MV-4-11 (cell line): ENCODE measurements at regions not wholly inside any gene's neighbourhood (a gene's known extent, or its start where the extent isn't known, plus 50 kb on each side); places are given as distances from the start of the nearest gene placed in this dataset.

Experiments
- DNase-seq: peaks from one replicate; lab custom pipeline; 2025; lab: John Stamatoyannopoulos, UW

DNA sequence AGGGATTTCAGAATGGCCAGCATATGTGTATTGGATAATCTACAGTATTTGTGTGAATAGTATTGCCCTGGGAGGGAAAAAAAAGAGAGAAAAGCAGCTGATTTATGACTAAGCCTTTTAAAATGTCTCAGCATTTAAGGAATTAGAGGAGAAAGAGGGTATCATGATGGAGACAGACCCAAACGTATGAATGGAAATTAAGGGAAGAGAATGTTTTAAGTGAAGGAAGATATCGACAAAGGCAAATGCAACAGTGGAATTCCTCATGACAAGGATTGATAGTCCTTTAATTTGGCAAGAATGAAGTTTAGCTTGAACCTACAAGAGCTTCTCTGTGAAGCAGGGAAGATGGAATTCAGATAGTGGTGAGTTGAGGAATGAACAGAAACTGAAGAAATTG lies 367.3 kb upstream of the POU3F2 start:
- DNase-seq, result no peak

DNA sequence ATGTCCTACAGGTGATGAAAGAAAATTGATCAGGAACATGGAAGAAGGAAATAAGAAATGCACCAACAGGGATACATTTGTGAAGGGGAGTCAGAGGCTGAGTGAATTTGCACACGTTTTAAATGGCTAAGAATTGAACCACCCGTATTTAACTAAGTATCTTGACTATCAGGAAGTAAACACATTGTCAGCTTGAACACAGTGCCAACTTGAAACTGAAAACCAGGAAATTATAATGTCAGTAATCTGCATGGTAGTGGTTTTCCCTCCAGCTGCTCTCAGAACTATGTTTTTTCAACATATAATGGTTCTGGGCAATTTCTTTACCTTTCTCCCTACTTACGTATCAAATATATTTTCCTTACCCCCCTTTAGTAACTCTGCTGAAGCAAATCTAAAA lies 366.5 kb upstream of the POU3F2 start:
- no peak for DNase-seq

DNA sequence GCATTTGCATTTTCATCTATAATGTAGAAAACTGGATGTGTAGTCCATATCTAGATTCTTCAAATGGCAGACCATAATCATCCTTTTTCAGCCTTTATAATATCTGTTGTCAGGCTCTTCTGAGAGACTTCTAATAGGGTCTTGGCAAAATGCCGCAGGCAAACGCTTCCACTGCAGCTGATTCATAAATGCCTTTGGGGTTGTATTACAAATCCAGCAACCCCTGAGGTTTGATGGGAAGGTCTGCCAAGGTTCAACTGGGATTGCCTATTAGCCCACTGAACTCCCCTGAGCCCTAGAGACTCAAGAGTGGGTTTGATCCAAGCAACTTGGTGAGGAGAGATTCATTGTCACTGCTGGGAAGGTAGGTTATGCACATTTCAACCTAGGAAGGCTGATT lies 365.2 kb upstream of the POU3F2 start:
- DNase-seq, result no peak

DNA sequence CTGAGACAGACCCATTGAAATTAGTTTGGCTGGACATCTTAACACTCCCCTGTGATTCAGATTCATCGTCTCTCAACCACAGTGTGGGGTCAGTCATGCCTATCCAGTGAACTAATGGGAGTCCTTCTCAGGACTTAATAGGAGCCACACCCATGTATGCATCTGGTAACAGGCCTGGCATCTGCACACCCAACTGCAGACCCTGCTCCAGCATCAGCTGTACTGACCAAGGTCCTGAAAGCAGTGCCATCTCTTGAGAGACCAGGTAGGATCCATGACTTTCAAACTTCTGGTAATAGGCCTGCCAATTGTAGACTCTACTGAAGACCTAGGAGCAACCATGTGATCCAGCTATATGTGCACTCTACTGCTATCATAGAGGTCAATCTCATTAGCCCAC lies 363.6 kb upstream of the POU3F2 start:
- no peak for DNase-seq

DNA sequence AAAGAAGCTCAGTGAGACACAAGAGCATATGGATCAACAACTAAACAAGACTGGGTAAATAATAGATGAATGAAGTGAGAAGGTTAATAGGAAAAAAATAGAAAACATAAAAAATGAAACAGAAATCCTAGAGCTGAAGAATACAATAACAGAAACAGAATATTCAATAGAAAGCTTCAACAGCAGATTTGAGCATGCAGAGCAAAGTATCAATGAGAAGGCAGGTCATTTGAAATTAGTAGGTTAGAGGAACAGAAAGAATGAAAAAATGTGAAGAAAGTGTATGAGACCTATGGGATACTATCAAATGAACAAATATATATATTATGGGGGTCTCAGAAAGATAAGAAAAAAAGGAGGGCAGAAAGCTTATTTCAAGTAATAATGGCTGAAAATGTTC lies 362.9 kb upstream of the POU3F2 start:
- DNase-seq, result no peak

DNA sequence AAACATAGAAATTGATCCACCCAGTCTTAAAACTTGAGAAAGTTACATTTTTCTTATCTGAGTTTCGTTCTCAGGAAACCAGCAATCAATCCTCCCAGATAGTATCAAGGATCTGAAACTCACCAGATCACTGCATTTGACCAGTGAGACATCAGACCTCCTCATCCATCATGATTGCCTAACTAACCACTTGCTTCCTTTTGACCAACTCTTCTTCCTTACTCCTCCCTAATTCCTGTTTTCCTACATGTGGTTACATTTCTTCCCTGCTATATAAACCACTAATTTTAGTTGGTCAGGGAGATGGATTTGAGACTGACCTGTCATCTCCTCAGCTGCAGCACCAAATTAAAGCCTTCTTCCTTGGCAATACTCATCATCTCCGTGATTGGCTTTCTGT lies 357.1 kb upstream of the POU3F2 start:
- DNase-seq, result peak; percentile 75

DNA sequence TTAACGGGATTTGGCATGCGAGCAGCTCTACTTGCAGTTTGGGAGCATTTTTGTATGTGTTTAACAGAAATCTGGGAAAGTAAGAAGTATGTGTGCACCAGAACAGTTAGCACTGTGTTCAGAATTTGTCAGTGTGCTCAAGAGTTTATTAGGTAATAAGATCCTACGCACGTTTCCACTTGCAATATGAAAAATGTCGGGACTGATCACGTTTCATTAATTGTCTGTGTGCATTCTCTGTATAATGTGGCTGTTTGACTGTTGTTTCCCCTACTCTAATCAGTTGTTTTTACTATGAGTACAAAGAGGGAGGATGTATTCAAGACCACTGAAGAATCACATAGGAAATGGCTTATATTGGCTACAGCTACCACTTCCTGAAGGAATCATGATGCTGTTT lies 349.7 kb upstream of the POU3F2 start:
- no peak for DNase-seq

DNA sequence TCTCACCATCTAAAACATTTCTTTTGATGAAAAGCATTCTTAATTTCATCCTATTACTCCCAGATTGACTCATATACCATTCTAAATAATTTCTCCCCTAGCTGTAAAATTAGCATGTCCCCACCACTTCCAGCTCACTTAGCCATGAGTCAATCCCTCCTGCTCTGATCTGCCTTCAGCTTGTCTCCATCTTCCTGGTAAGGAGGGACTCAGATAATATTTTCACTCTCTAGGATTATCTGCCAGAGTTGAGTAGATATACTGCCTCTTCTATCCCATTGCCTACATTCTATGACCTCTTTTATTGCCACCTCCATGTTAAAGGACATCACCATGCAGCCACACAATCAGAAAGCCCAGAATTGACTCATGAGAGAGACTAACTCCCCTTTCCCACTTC lies 348.8 kb upstream of the POU3F2 start:
- no peak for DNase-seq

DNA sequence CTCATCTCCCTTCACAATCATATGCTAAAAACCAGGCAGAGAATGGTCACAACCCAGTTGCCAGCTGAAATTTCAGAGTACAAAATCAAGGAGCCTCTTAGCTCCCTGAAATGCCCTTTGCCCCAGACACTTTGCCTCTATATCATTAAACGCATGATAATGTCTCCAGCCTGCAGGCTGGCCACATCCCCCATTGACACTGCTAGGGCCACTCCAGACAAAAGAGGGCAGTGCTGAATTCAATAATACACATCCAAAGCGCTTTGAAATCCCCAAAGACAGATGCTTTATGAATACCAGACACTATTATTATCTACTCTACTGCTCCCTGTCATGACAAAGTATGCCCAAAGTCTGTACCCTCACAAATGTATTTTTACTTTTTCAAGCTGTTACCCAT lies 348.3 kb upstream of the POU3F2 start:
- DNase-seq, result no peak

DNA sequence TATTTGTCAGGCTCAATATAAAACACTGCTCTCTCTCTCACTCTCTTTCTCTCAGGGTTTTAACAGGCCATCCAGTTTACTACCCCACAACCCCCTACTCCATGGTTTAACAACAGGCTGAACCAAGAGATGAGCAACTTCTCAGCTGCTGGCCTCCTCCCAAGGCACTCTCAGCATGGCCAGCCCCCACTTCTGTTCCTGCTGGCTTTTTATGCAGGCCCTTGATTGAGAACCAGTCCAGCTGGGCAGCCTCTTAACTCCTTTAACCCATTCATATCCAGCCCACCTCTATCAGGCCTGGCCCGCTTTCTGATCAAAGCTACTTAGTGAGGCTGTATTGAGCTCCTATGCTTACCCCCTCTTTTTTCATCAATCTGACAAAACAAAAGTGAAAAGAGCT lies 346.8 kb upstream of the POU3F2 start:
- no peak for DNase-seq

DNA sequence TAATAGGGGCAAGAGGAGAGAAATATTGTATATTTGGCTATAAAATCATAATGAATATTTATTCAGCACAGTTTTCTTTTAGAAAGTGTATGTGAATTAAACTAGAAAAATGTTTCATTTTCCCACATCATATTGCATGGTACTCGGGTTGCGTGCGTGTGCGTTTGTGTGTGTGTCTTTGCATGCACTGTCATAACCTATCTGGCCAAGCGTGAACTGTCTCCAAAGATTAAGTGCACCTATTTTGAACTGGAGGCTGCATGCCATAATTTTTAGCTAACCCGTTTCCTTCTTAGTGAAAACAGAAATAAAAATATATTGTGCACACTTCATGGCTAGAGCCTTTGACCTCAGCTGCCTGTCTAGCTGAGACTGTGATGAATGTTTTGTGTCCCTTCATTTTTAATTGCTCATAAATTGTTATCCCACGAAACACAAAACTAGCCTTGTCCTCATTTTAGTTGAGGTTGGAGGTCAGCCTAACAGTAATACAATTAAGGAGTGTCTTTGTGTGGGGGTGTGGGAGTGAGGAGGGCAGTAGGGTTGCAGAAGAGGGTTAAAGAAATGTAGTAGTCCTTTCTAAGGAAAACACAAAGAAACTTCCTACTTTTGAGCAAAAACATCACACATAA lies 336.1 kb upstream of the POU3F2 start:
- DNase-seq, result no peak

DNA sequence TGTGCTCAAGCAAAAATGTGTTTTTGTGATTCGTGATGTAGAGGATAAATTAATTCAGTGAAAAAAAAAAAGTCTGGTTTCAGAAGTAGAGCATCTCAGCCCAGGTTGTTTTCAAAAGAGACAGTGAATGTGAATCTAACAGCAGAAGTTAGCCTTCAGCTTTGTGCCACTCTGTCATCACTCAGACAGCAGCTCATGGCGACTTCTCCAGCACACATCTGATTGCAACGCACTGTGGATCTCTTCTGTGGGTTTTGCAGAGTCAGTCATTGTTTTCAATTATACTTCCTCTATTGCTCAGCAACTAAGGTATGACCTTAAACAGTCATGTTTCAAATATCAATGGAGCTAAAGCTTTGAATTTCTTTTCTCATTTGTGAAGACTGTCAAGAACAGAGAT lies 335.5 kb upstream of the POU3F2 start:
- peak; percentile 23 for DNase-seq

DNA sequence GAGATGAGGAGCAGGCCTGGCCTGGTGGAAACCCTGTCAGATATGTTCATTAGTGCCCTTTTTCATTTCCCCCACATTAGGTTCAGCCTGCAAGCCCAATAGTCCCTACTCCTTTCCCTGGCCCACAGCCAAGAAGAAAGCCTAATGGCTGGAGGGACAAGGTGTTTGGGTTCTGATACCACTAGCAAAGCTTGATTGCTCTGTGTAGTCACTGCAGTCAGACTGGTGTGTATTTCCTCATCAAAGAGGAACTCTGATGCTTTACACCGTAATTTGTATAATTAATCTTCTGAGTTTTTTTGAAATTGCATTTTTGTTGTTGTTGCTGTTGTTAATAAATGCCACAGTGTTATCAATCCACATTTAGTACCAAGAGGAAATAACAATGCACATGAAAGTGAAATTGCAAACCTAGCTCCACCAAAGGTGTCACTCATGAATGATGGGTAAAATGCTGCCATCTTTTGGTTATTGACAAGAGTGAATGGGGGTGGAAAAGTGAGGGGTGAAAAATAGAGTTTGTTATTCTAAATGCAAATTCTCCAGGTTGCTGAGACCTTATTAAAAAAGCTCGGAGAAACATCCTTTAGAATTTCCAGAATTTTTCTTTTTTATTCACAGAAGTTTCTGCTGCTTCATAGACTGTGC lies 320.2 kb upstream of the POU3F2 start:
- DNase-seq, result no peak

DNA sequence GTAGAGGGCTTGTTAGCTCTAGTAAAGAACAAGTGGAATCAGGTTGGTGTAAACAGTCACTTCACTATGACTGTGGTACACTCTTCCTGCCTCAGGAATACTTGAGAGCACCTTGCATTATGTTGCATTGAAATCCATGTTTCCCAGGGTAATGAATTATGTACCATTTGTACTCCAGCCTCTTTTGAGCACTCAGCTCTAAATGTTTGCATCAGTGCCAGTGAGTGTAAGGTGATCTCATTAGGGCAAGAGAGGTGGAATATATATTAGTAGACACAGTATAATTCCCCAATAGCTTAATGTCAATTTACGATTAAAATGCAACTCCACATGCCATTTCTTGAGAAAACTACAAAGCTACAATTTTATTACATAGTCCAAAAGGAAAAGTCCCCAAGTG lies 319.6 kb upstream of the POU3F2 start:
- no peak for DNase-seq

DNA sequence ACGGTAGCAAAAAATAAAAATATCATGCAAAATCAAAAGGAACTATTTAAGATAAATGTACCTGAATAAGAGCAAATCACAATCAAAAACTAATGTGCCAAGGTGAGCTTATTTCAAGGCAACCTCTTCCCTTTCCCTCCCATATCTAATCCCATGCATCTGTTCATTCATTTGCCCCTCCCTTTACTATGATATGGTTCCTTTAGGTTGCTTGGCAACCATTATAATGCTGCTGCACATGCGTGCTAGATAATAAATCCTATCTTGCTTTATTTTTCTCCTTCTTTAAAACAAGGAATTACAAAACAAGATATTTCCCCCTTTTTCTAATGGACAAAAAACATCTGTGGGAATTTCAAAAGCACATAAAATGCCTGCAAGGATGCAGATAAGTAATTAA lies 318.2 kb upstream of the POU3F2 start:
- no peak for DNase-seq

DNA sequence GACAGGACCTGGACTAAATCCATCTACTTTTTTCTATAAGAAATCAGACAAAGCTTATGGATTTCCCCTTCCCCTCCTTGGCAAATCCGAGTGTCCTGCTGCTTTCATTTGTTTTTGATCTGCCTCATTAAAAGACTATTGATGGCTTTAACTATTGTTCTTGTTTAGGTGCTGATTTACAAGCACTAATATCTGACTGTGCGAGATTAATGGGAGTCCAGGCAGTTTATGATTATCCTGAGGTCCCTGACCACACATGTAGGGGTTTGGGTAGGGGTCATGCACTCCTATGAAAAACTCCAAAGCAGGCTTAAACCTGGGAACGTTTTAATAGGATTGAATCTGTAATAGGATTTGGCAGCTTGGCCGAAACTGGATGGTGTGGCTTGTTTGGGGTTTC lies 317.5 kb upstream of the POU3F2 start:
- DNase-seq, result no peak

DNA sequence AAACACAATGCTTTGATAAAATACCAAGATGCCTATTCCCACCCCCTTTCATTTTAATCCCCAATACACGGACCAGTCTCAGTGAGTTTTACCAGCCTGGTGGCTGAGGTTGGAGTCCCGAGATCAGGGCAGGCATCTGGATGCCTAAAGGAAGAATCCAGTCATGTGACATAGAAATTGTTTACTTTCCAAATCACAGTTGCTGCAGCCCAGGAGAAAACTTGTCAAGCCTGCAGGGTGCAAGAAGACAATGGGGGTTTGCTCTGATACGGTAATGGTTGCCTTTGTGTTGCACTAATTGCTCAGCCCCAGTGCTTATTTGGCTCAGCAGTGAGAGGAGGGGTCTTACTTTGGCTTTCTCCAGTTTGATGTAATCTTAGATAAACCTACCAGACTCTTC lies 308.5 kb upstream of the POU3F2 start:
- DNase-seq, result no peak

DNA sequence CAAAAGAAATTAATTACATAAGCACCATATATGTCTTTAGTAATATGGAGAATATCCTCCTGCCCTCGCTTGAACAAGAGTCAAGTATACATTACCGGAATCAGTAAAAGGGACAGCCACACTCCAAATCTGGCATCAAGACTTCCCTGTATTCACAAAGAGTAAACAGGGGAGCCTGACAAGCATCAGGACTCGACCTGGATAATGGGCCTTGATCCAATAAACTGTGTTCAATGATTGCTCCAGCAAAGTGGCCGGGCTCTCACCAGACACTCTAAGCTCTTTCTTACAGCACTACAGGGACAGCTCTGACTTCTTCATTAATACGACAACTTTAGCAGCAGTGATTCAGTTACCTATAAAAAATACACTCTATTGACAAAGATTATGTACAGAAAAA lies 307.9 kb upstream of the POU3F2 start:
- no peak for DNase-seq

DNA sequence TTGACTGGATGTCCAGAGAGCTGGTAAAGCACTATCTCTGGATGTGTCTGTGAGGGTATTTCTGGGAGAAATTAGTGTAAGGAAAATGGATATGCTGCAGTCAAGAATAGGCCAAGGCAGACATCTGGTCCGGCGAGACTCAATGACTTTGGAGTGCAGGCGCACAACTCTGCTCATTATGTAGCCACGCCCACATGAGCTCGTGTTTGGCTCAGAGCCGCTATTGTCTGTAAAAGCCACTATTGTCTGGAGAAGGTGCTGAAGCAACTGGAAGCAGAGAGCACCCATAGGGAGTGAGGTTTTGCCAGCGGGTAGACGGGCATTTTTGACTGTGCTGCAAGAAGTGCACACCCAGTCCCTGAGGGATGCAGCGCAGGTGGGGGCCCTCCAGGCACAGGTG lies 305.0 kb upstream of the POU3F2 start:
- no peak for DNase-seq

DNA sequence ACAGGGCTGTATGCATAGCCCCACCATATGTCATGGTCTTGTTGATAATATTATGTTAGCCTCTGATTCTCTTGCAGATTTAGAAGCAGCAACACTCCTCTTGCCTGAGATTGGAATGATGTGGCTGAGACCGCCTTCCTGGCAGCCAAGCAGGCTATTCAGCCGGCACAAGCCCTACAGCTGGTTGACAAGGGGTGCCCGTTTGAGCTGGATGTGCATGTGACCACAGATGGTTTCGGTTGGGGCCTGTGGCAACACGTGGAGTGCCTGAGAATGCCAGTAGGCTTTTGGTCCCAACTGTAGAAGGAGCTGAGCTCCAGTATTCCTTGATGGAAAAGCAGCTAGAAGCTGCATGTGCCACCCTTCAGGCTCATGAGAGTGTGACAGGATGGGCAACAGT lies 303.6 kb upstream of the POU3F2 start:
- no peak for DNase-seq

DNA sequence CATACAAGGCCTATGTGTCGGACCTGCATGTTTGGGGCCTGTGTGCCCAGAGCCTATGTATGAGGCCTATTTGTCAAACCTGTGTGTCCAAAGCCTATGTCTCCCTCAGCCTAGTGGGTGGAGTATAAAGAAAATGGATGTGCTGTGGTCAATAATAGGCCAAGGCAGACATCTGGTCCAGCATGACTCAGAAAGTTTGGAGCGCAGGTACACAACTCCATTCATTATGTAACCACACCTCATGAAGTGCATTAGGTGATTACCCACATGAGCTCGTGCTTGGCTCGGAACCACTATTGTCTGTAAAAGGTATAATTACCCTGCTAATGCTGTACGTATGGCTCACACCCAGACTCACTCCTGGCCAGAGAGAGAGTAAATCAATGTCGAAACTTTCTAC lies 302.4 kb upstream of the POU3F2 start:
- DNase-seq, result no peak

DNA sequence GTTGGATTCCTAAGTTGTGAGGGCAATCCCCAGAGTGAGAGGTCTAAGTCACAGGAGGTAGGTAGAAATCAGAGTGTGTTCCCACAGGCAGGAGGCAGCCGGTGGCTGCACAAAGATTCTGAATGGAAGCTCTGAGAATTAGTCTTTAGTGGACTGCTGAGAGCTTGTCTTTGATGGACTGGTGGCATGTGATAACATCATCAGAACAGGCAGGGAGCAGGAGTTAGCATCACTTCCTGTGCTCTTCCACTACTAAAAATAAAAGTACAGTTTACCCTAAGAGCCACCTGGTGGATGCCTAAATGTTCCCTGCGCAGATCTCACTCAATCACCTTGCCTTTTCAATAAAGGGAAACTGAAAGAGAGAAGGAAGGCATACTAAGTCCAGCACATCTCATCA lies 294.6 kb upstream of the POU3F2 start:
- DNase-seq, result no peak

DNA sequence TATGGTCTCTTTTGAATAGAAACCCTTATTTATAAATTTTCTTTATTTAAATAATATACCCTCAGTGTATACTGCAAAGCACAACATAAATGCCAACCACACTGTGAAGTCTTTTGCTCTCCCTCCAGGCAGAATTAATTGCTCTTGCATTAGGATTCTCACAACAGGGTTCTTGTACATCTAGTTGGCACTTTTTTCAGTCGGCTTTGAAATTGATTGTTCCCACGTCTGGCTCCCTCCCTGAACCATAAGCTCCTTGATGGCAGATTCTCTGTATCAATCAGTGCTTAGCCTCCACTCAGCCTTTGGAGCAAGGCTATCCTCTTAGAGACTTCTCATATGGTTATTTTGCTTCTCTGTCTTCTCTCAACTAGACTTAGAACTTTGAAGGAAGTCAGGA lies 288.0 kb upstream of the POU3F2 start:
- no peak for DNase-seq

DNA sequence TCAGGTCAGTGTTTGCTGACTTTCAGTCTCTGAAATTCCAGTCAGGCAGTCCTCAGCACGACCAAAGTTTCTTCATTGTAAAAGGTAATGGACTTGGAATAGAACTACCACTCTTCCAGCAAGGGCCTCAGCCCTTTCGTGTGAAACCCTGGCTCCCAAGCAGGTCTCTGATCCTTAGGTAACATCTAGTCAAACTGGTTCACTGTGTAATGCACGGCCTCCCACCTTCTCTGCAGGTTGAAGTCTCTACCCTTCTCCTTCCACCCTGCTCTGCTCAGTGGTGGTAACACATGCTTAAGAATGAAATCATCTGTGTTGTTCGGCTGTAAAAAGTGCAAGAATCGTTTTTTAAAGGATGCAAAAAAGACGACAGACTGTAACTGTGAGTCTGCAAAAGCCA lies 287.2 kb upstream of the POU3F2 start:
- DNase-seq, result no peak
